ENCODE measurements at regions not wholly inside any gene's neighbourhood (a gene's known extent, or its start where the extent isn't known, plus 50 kb on each side); places are given as distances from the start of the nearest gene placed in this dataset.
"Not testable (repeated sequence)": the region's sequence is repeated elsewhere in the genome, so short reads cannot be mapped to it uniquely, and the experiment has no call there.

DNA sequence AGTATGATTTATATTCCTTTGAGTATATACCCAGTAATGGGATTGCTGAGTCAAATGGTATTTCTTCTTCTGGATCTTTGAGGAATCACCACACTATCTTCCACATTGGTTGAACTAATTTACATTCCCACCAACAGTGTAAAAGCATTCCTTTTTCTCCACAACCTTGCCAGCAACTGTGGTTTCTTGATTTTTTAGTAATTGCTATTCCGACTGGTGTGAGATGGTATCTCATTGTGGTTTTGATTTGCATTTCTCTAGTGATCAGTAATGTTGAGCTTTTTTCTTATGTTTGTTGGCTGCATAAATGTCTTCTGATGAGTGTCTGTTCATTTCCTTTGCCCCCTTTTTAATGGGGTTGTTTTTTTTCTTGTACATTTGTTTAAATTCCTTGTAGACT lies 228.3 kb downstream of the BTBD3 start:
- TF ChIP-seq, protein P1, sequence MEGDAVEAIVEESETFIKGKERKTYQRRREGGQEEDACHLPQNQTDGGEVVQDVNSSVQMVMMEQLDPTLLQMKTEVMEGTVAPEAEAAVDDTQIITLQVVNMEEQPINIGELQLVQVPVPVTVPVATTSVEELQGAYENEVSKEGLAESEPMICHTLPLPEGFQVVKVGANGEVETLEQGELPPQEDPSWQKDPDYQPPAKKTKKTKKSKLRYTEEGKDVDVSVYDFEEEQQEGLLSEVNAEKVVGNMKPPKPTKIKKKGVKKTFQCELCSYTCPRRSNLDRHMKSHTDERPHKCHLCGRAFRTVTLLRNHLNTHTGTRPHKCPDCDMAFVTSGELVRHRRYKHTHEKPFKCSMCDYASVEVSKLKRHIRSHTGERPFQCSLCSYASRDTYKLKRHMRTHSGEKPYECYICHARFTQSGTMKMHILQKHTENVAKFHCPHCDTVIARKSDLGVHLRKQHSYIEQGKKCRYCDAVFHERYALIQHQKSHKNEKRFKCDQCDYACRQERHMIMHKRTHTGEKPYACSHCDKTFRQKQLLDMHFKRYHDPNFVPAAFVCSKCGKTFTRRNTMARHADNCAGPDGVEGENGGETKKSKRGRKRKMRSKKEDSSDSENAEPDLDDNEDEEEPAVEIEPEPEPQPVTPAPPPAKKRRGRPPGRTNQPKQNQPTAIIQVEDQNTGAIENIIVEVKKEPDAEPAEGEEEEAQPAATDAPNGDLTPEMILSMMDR (IDR thresholded peaks at IDR 0.05 in 8 of 11, conservative IDR thresholded peaks at IDR 0.05 in 3 of 11), result not testable (repeated sequence)
- TF ChIP-seq POLR2AphosphoS5, POLR2A (IDR thresholded peaks at IDR 0.05): not testable (repeated sequence)
